ENCODE measurements at regions not wholly inside any gene's neighbourhood (a gene's known extent, or its start where the extent isn't known, plus 50 kb on each side); places are given as distances from the start of the nearest gene placed in this dataset.

DNA sequence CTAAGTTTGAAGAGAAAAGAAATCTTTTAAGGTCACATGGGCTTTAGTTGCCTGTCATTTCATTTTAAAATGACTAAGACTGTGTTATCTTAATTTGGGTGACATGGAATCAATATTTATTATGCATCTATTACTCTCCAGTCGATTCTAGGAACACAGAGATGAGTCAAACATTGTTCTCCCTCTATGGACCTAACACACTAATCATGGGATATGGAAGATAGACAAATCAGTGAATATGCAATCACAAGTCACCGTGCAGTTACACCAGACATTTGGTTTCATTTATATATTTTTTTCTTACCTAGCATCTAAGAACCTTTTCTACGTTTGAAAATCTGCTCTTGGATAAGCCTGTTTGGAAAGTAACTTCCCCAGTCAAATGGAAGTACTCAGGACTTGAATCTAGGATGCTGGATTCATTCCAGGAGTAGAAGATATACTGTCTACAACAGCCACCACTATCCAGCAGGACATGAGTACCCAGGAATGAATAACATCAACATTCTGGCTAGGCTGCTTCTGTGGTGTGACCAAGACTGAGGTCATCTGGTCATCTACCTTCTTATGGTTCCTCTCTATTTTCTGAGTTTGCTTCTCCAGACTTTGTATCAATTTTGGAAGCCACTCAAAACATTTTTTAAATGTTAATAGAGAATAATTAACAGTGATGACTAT lies 902.9 kb upstream of the LRRN3 start:
- TF ChIP-seq, protein P1, sequence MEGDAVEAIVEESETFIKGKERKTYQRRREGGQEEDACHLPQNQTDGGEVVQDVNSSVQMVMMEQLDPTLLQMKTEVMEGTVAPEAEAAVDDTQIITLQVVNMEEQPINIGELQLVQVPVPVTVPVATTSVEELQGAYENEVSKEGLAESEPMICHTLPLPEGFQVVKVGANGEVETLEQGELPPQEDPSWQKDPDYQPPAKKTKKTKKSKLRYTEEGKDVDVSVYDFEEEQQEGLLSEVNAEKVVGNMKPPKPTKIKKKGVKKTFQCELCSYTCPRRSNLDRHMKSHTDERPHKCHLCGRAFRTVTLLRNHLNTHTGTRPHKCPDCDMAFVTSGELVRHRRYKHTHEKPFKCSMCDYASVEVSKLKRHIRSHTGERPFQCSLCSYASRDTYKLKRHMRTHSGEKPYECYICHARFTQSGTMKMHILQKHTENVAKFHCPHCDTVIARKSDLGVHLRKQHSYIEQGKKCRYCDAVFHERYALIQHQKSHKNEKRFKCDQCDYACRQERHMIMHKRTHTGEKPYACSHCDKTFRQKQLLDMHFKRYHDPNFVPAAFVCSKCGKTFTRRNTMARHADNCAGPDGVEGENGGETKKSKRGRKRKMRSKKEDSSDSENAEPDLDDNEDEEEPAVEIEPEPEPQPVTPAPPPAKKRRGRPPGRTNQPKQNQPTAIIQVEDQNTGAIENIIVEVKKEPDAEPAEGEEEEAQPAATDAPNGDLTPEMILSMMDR (IDR thresholded peaks at IDR 0.05; ENCODE audit: borderline replicate concordance, insufficient read depth, low read depth, low read length) = no peak
- H3K4me3 ChIP-seq (ENCODE audit: low read depth, low read length) = no peak overlapping the region

DNA sequence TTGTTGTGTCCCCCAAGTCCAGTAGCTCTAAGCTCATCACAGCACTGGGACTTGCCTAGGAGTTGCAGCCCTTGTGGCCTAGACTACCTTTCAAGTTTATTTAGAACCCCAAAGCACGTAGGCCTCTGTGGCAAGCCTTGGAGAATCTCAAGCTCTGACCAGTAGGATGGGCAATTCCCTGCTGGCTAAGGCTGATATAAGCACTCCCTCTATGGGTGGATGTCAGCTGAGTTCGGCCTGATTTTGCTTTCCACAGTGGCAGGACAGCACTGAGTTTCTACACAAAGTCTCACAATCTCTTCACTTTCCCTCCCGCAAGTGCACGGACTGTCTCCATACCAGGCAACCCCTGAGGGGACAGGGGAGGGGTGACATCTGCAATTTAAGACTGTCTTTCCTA lies 886.4 kb upstream of the LRRN3 start:
- no peak overlapping the region for H3K4me3 ChIP-seq (ENCODE audit: low read depth, low read length)
- TF ChIP-seq, protein P1 (IDR thresholded peaks at IDR 0.05; ENCODE audit: borderline replicate concordance, insufficient read depth, low read depth, low read length) = no peak

DNA sequence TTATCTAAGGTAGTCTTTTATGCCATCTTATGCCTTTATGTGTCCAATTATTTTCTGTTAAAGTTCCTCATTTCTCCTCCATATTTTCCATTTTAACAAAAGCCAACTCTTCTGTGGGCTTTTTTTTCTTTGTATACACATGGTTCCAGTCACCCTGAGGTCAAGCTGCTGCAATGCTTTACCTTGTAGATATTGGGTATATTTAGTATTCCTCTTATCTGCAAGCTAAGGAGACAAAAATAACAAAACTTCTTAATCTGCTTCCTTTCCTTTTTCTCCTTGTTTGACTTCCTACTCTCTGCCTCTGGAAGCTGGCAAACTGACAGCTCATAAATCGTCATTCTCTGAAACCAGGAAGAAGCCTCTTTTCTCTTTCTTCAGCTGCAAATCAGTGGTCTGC lies 885.0 kb upstream of the LRRN3 start:
- TF ChIP-seq, protein P1 (IDR thresholded peaks at IDR 0.05; ENCODE audit: borderline replicate concordance, insufficient read depth, low read depth, low read length) = no peak
- H3K4me3 ChIP-seq (ENCODE audit: low read depth, low read length) = no peak overlapping the region

DNA sequence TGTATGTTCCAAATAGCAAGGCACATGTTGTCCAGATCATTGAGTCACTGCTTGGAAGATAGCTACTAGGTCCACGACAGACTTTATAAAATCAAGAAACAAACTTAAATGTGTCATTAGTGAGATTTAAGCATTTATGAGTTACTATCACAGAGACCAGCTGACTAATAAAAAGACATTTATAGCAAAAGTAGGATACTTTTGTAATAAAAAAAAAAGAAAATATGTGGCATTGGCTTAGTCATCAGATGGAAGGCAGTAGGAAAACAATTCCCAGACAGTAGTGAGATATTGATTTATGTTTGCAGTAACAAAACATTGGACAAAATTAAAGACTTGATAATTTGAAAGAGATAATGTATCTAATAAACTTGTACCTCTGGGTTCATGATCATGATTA lies 881.0 kb upstream of the LRRN3 start:
- no peak overlapping the region for H3K4me3 ChIP-seq (ENCODE audit: low read depth, low read length)
- TF ChIP-seq, protein P1 (IDR thresholded peaks at IDR 0.05; ENCODE audit: borderline replicate concordance, insufficient read depth, low read depth, low read length) = no peak

DNA sequence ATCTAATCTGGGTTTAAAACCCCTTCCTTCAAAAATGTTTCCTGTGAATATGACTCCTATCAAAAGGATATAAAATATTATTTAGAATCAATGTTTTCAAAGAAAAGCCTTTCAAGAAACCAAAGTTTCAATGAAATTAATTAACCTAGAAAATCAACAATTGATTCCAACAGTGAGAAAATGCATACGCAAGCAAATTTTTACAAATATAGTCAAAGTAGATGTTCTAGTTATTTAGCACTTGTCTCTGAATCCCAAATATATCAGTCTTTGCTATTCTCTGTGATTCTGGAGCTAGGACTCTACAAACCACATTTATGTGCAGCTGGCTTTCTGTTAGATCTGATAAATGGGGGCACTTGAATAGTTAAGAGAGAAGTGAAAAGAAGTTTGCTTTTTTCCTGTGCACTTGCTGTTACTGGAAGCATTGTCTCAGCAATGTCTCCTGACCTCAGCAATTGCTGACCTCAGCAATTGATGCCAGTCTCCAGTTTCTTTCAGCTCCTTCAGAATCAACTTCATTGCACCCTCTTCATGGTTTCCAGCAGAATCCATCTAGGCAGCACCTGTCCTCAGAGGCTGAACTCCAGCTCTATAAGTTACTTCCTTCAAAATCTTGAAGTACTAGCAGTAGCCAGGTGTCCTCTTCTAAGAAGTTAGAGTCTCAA lies 879.9 kb upstream of the LRRN3 start:
- H3K4me3 ChIP-seq (ENCODE audit: low read depth, low read length) = no peak overlapping the region
- TF ChIP-seq, protein P1 (IDR thresholded peaks at IDR 0.05; ENCODE audit: borderline replicate concordance, insufficient read depth, low read depth, low read length) = no peak

DNA sequence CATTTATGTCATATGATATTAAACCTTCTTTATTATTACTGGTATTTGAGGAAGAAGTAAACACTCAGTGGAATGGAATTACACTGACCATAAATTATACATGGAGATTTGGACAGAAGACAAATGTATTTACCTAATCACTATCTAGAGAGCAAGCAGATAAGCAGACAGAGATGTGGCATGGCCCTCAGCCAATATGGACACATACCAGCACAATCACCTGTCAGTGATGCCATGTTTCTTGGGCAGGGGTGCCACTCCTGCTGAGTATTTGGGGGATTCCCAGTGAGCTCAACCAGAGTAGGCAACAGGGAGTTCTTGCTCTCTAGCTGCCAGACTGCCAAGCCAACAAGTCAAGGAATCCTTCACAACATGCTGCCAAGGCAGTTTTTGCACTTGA lies 866.3 kb upstream of the LRRN3 start:
- no peak overlapping the region for H3K4me3 ChIP-seq (ENCODE audit: low read depth, low read length)
- TF ChIP-seq, protein P1 (IDR thresholded peaks at IDR 0.05; ENCODE audit: borderline replicate concordance, insufficient read depth, low read depth, low read length) = no peak

DNA sequence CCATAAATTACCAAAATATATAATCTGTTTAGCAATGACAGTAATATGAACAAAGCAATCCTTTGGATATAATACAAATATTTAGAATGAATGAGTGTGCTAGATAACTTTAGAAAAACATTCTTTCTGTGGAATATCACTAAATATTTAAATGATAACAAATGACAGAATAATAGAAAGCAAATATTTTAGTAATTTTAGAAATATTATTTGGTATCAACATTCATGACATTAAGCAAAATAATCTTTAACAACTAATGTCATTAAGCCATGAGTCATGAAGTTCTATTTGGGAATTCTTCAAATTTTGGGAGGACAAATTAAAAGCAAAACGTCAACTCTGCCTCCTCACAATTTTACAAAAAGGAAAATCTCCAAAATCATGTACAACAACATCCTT lies 844.8 kb upstream of the LRRN3 start:
- TF ChIP-seq, protein P1 (IDR thresholded peaks at IDR 0.05; ENCODE audit: borderline replicate concordance, insufficient read depth, low read depth, low read length) = no peak
- no peak overlapping the region for H3K4me3 ChIP-seq (ENCODE audit: low read depth, low read length)

Measured in GM12875 (cell line).